SK-N-DZ (cell line): ENCODE measurements at regions not wholly inside any gene's neighbourhood (a gene's known extent, or its start where the extent isn't known, plus 50 kb on each side); places are given as distances from the start of the nearest gene placed in this dataset.

Source experiments
- DNase-seq: peaks from one replicate; pipeline ENCODE4 v3.0.0-alpha.2; 2015; ENCODE audit warnings: low spot score

- no peak for DNase-seq
These were observed 339.8 kb upstream of the CDH7 start for GRCh38 chr18:65411061-65411460.

- no peak for DNase-seq
These were observed 341.6 kb upstream of the CDH7 start for GRCh38 chr18:65409261-65409660.

- DNase-seq: no peak
These were observed 347.3 kb upstream of the CDH7 start for GRCh38 chr18:65403534-65403933.

GRCh38 chr18:65399091-65399490, 351.7 kb upstream of the CDH7 start:
- no peak for DNase-seq

- DNase-seq: no peak
These were observed 352.3 kb upstream of the CDH7 start for GRCh38 chr18:65398347-65399075.

GRCh38 chr18:65380986-65381385, 369.8 kb upstream of the CDH7 start:
- no peak for DNase-seq

- DNase-seq: no peak
These were observed 370.2 kb upstream of the CDH7 start for GRCh38 chr18:65380571-65380970.

- no peak for DNase-seq
These were observed 377.9 kb upstream of the CDH7 start for GRCh38 chr18:65372904-65373303.

GRCh38 chr18:65365245-65365980, 385.4 kb upstream of the CDH7 start:
- no peak for DNase-seq

GRCh38 chr18:65363911-65364632, 386.7 kb upstream of the CDH7 start:
- no peak for DNase-seq

- no peak for DNase-seq
These were observed 387.8 kb upstream of the CDH7 start for GRCh38 chr18:65363011-65363410.

GRCh38 chr18:65359479-65359878, 391.3 kb upstream of the CDH7 start:
- DNase-seq: no peak

- no peak for DNase-seq
These were observed 392.5 kb upstream of the CDH7 start for GRCh38 chr18:65358306-65358705.

- DNase-seq: no peak
These were observed 398.6 kb upstream of the CDH7 start for GRCh38 chr18:65352186-65352585.

GRCh38 chr18:65349635-65350034, 401.2 kb upstream of the CDH7 start:
- DNase-seq: no peak

- no peak for DNase-seq
These were observed 403.4 kb upstream of the CDH7 start for GRCh38 chr18:65347446-65347845.

GRCh38 chr18:65346086-65346485, 404.7 kb upstream of the CDH7 start:
- DNase-seq: no peak

GRCh38 chr18:65343571-65343970, 407.2 kb upstream of the CDH7 start:
- DNase-seq: no peak

GRCh38 chr18:65336411-65336810, 414.4 kb upstream of the CDH7 start:
- DNase-seq: no peak

GRCh38 chr18:65329010-65329409, 421.8 kb upstream of the CDH7 start:
- no peak for DNase-seq

- DNase-seq: no peak
These were observed 424.0 kb upstream of the CDH7 start for GRCh38 chr18:65326805-65327204.

- peak; percentile 14 for DNase-seq
These were observed 427.9 kb upstream of the CDH7 start for GRCh38 chr18:65322895-65323294.

GRCh38 chr18:65298422-65298821, 452.4 kb upstream of the CDH7 start:
- DNase-seq: no peak
